ENCODE measurements at regions not wholly inside any gene's neighbourhood (a gene's known extent, or its start where the extent isn't known, plus 50 kb on each side); places are given as distances from the start of the nearest gene placed in this dataset.

DNA sequence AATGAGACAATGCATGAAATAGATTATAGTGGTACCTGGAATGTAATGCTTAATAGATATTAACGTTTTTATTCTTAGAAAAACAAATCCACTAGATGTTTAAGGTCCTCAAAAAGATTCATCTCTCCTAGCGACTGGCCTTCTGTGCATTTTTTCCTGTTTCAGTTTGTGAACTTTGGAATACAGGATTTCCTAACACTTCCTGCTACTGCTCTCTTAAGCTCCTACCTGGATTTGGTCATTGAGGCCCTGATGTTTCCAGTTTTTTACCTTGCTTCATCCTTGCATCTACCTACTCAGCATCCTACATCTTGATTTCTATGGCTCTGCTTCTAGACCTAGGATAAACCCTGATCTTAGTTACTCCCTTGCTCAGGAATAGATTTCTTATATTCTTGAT is 188.4 kb downstream of the ABCC12 start:
- H3K9me3 ChIP-seq = no peaks in the 10 kb centered on the region
- no TSS peak for BruUV-seq (replicated peaks)
- Mint-ChIP-seq H3K9me3 (ENCODE audit: unreplicated experiment) (no peaks in the 10 kb centered on the region), H3K36me3 (ENCODE audit: insufficient read depth, unreplicated experiment) (no peaks in the 10 kb centered on the region), H3K27ac (ENCODE audit: unreplicated experiment) (no peak overlapping the region), H3K4me3 (ENCODE audit: unreplicated experiment) (no peak overlapping the region), H3K4me1 (ENCODE audit: low read depth, unreplicated experiment) (no peaks in the 10 kb centered on the region), H3K27me3 (ENCODE audit: insufficient read depth, unreplicated experiment) (no peaks in the 10 kb centered on the region)
- ChIA-PET CTCF (no interaction called here), POLR2A (no interaction called here)
- intact Hi-C loops (cut with micrococcal nuclease; ENCODE audit: unreplicated experiment) = no loop called here
- DNase-seq = no peak
- no peak overlapping the region for H3K4me3 ChIP-seq (ENCODE audit: low read depth, low read length)
- no peaks in the 10 kb centered on the region for H3K36me3 ChIP-seq (ENCODE audit: control insufficient read depth, insufficient read depth, low read length)
- H3K4me1 ChIP-seq = no peaks in the 10 kb centered on the region
- TF ChIP-seq, protein P1, sequence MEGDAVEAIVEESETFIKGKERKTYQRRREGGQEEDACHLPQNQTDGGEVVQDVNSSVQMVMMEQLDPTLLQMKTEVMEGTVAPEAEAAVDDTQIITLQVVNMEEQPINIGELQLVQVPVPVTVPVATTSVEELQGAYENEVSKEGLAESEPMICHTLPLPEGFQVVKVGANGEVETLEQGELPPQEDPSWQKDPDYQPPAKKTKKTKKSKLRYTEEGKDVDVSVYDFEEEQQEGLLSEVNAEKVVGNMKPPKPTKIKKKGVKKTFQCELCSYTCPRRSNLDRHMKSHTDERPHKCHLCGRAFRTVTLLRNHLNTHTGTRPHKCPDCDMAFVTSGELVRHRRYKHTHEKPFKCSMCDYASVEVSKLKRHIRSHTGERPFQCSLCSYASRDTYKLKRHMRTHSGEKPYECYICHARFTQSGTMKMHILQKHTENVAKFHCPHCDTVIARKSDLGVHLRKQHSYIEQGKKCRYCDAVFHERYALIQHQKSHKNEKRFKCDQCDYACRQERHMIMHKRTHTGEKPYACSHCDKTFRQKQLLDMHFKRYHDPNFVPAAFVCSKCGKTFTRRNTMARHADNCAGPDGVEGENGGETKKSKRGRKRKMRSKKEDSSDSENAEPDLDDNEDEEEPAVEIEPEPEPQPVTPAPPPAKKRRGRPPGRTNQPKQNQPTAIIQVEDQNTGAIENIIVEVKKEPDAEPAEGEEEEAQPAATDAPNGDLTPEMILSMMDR (IDR thresholded peaks at IDR 0.05; ENCODE audit: insufficient read depth in 1 of 2, low read depth in 1 of 2, low read length in 1 of 2, severe bottlenecking in 1 of 2, unreplicated experiment in 1 of 2) = no peak
- no peaks in the 10 kb centered on the region for H3K27me3 ChIP-seq (replicated peaks; ENCODE audit: control insufficient read depth, insufficient read depth, low read length)

- no peak overlapping the region for H3K27ac Mint-ChIP-seq (ENCODE audit: unreplicated experiment)
- no peaks in the 10 kb centered on the region for H3K36me3 Mint-ChIP-seq (ENCODE audit: insufficient read depth, unreplicated experiment)
- no peaks in the 10 kb centered on the region for H3K9me3 Mint-ChIP-seq (ENCODE audit: unreplicated experiment)
- Histone ChIP-seq H3K36me3 (ENCODE audit: control insufficient read depth, insufficient read depth, low read length) (no peaks in the 10 kb centered on the region), H3K9me3 (no peaks in the 10 kb centered on the region), H3K4me3 (ENCODE audit: low read depth, low read length) (no peak overlapping the region), H3K27me3 (replicated peaks; ENCODE audit: control insufficient read depth, insufficient read depth, low read length) (no peaks in the 10 kb centered on the region), H3K4me1 (no peaks in the 10 kb centered on the region)
- BruUV-seq (replicated peaks) = no TSS peak
- H3K4me3 Mint-ChIP-seq (ENCODE audit: unreplicated experiment) = no peak overlapping the region
- TF ChIP-seq, protein P1 (IDR thresholded peaks at IDR 0.05; ENCODE audit: insufficient read depth in 1 of 2, low read depth in 1 of 2, low read length in 1 of 2, severe bottlenecking in 1 of 2, unreplicated experiment in 1 of 2) = no peak
- no peaks in the 10 kb centered on the region for H3K4me1 Mint-ChIP-seq (ENCODE audit: low read depth, unreplicated experiment)
- ChIA-PET POLR2A (no interaction called here), CTCF (no interaction called here)
- H3K27me3 Mint-ChIP-seq (ENCODE audit: insufficient read depth, unreplicated experiment) = no peaks in the 10 kb centered on the region
- intact Hi-C loops (cut with micrococcal nuclease; ENCODE audit: unreplicated experiment) = no loop called here
- no peak for DNase-seq
Measured at GRCh38 chr16:47966325-47966724, 189.5 kb downstream of the ABCC12 start.

DNA sequence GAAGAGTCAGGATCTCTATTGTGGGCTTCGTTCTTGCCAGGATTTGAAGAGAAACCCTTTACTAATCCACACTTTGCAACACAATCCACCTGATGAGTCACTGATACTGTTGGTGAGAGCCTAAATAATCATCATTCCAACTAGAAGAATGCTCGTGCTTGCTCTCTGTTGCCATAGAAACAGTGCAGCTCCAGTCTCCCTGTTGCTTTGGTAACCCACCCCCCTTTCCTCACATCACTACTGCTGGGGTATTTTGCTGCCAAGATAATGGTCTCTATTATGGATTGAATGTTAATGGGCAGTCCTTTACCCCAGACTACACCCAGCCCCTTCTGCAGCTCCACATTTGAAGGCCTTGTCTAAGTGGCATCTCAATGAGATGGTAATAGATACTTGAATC is 190.4 kb downstream of the ABCC12 start:
- ChIA-PET CTCF (no interaction called here), POLR2A (no interaction called here)
- Histone ChIP-seq H3K27me3 (replicated peaks; ENCODE audit: control insufficient read depth, insufficient read depth, low read length) (no peaks in the 10 kb centered on the region), H3K4me1 (no peaks in the 10 kb centered on the region), H3K36me3 (ENCODE audit: control insufficient read depth, insufficient read depth, low read length) (no peaks in the 10 kb centered on the region), H3K9me3 (no peaks in the 10 kb centered on the region), H3K4me3 (ENCODE audit: low read depth, low read length) (no peak overlapping the region)
- no peaks in the 10 kb centered on the region for H3K4me1 Mint-ChIP-seq (ENCODE audit: low read depth, unreplicated experiment)
- no peaks in the 10 kb centered on the region for H3K27me3 Mint-ChIP-seq (ENCODE audit: insufficient read depth, unreplicated experiment)
- DNase-seq = no peak
- no peak overlapping the region for H3K27ac Mint-ChIP-seq (ENCODE audit: unreplicated experiment)
- H3K9me3 Mint-ChIP-seq (ENCODE audit: unreplicated experiment) = no peaks in the 10 kb centered on the region
- intact Hi-C loops (cut with micrococcal nuclease; ENCODE audit: unreplicated experiment) = no loop called here
- no peak overlapping the region for H3K4me3 Mint-ChIP-seq (ENCODE audit: unreplicated experiment)
- H3K36me3 Mint-ChIP-seq (ENCODE audit: insufficient read depth, unreplicated experiment) = no peaks in the 10 kb centered on the region
- no TSS peak for BruUV-seq (replicated peaks)
- TF ChIP-seq, protein P1 (IDR thresholded peaks at IDR 0.05; ENCODE audit: insufficient read depth in 1 of 2, low read depth in 1 of 2, low read length in 1 of 2, severe bottlenecking in 1 of 2, unreplicated experiment in 1 of 2) = no peak

Measured in Caco-2 (cell line).